DND-41 (cell line): ENCODE measurements at regions not wholly inside any gene's neighbourhood (a gene's known extent, or its start where the extent isn't known, plus 50 kb on each side); places are given as distances from the start of the nearest gene placed in this dataset.

Source experiments
- EZH2 ChIP-seq: IDR thresholded peaks from 3 replicates; pipeline ENCODE4 v1.6.1; 2012; ENCODE audit warnings: borderline replicate concordance, low read depth, mild to moderate bottlenecking, moderate library complexity, low read length, inconsistent platforms; ENCODE audit not compliant: severe bottlenecking
- TF ChIP-seq, protein P1 (sequence below): IDR thresholded peaks from 2 replicates; pipeline ENCODE4 v1.5.1; 2012; ENCODE audit warnings: borderline replicate concordance, low read length, moderate library complexity, mild to moderate bottlenecking; ENCODE audit not compliant: poor library complexity, severe bottlenecking; ENCODE audit errors: extremely low read depth

DNA sequence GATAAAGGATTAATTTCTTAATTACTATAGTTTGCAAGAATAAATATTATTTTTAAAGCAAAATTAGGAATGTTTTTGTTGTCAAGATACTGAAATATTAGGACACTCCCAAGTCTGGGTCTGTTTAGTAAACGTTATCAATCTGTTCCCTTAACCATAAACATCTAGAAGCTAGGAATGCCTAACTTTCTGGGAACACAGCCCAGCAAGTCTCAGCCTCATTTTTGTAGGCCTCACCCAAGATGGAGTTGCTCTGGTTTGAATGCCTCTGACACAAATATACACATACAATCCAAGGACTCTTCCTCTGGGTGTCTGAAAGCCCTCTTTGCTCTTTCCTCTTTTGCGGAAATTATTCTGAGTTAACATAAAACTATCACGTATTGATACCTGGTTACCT is 487.4 kb upstream of the CELF2 start:
- TF ChIP-seq, protein P1, sequence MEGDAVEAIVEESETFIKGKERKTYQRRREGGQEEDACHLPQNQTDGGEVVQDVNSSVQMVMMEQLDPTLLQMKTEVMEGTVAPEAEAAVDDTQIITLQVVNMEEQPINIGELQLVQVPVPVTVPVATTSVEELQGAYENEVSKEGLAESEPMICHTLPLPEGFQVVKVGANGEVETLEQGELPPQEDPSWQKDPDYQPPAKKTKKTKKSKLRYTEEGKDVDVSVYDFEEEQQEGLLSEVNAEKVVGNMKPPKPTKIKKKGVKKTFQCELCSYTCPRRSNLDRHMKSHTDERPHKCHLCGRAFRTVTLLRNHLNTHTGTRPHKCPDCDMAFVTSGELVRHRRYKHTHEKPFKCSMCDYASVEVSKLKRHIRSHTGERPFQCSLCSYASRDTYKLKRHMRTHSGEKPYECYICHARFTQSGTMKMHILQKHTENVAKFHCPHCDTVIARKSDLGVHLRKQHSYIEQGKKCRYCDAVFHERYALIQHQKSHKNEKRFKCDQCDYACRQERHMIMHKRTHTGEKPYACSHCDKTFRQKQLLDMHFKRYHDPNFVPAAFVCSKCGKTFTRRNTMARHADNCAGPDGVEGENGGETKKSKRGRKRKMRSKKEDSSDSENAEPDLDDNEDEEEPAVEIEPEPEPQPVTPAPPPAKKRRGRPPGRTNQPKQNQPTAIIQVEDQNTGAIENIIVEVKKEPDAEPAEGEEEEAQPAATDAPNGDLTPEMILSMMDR, result no peak
- no peak for TF ChIP-seq EZH2
